ENCODE measurements at regions not wholly inside any gene's neighbourhood (a gene's known extent, or its start where the extent isn't known, plus 50 kb on each side); places are given as distances from the start of the nearest gene placed in this dataset.
"Not testable (repeated sequence)": the region's sequence is repeated elsewhere in the genome, so short reads cannot be mapped to it uniquely, and the experiment has no call there.

DNA sequence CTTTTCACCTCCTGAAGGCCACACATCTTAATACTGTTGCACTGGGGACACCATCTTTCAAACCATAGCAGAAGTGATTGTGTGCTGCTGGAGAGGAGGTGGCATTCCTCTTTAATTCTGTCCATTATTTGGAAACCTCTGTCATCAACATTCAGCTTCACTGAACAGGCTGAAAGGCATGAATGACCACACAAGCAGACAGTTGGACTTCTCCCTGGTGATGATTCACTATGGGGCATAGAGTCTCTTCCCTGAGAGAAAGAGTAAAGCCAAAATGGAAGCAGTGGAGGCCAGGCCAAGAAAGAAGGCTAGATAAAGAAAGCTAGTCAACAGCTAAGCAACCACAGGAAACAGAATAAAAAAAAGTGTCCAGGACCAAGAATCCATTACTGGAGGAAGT lies 113.1 kb upstream of the VSTM2A start:
- Histone ChIP-seq H3K9me3 (ENCODE audit: control insufficient read depth, low read length) (no peaks in the 10 kb centered on the region), H3K4me1 (ENCODE audit: control insufficient read depth, insufficient read depth, low read length) (no peaks in the 10 kb centered on the region), H3K36me3 (ENCODE audit: control insufficient read depth, insufficient read depth, low read length) (no peaks in the 10 kb centered on the region), H3K27me3 (ENCODE audit: control insufficient read depth, insufficient read depth, low read length, poor library complexity, severe bottlenecking) (no peaks in the 10 kb centered on the region), H3K27ac (ENCODE audit: insufficient read depth, low read depth, low read length, poor library complexity, severe bottlenecking) (no peak overlapping the region), H3K4me3 (ENCODE audit: insufficient read depth, low read depth, low read length) (no peak overlapping the region)

DNA sequence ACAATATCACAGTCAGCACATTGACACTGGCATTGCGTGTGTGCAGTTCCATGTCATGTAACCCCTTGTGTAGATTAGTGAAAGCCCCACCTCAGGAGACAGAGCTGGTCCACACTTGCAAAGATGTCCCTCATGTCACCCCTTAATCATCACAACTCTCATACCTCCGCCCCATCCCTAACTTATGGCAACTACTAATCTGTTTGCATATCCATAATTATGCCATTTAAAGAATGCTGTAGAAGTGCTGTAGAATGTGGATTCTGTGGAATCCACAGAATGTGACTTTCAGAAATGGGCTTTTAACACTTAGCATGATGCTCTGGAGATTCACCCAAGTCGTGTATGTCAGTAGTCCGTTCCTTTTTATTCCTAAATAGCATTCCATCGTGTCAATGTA lies 102.8 kb upstream of the VSTM2A start:
- Histone ChIP-seq H3K9me3 (ENCODE audit: control insufficient read depth, low read length) (no peaks in the 10 kb centered on the region), H3K27ac (ENCODE audit: insufficient read depth, low read depth, low read length, poor library complexity, severe bottlenecking) (no peak overlapping the region), H3K36me3 (ENCODE audit: control insufficient read depth, insufficient read depth, low read length) (no peaks in the 10 kb centered on the region), H3K4me3 (ENCODE audit: insufficient read depth, low read depth, low read length) (no peak overlapping the region), H3K4me1 (ENCODE audit: control insufficient read depth, insufficient read depth, low read length) (no peaks in the 10 kb centered on the region), H3K27me3 (ENCODE audit: control insufficient read depth, insufficient read depth, low read length, poor library complexity, severe bottlenecking) (no peaks in the 10 kb centered on the region)
- 97 to 98% methylated on average over 4 to 5 of the region's 5 CpGs for WGBS, 2 experiments

DNA sequence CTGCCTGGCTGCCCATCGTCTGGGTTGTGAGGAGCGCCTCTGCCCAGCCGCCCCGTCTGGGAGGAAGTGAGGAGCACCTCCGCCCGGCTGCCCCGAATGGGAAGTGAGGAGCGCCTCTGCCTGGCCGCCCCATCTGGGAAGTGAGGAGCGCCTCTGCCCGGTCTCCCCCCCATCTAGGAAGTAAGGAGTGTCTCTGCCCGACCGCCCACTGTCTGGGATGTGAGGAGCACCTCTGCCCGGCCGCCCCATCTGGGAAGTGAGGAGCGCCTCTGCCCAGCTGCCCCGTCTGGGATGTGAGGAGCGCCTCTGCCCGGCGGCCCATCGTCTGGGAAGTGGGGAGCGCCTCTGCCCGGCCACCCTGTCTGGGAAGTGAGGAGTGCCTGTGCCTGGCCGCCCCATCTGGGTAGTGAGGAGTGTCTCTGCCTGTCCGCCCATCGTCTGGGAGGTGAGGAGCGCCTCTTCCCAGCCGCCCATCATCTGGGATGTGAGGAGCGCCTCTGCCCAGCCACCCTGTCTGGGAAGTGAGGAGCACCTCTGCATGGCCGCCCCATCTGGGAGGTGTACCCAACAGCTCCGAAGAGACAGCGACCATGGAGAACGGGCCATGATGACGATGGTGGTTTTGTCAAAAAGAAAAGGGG lies 98.0 kb upstream of the VSTM2A start:
- not testable (repeated sequence) for H3K36me3 ChIP-seq (ENCODE audit: control insufficient read depth, insufficient read depth, low read length); H3K27ac ChIP-seq (ENCODE audit: insufficient read depth, low read depth, low read length, poor library complexity, severe bottlenecking); H3K9me3 ChIP-seq (ENCODE audit: control insufficient read depth, low read length); H3K4me3 ChIP-seq (ENCODE audit: insufficient read depth, low read depth, low read length); H3K27me3 ChIP-seq (ENCODE audit: control insufficient read depth, insufficient read depth, low read length, poor library complexity, severe bottlenecking); H3K4me1 ChIP-seq (ENCODE audit: control insufficient read depth, insufficient read depth, low read length)
- WGBS, 2 experiments, result 89 to 91% methylated on average over 34 of the region's 34 CpGs

DNA sequence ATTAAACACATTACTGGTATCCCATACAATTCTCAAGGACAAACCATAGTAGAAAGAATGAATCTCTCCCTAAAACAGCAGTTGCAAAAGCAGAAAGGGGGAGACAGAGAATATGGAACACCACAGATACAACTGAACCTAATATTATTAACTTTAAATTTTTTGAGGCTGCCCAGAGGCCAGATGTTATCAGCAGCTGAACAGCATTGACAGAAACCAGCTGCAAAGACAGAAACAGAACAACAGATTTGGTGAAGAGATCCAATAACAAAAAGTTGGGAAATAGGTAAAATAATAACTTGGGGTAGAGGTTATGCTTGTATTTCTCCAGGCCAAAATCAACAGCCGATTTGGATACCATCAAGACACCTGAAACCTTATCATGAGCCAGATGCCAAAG lies 89.0 kb upstream of the VSTM2A start:
- not testable (repeated sequence) for H3K27ac ChIP-seq (ENCODE audit: insufficient read depth, low read depth, low read length, poor library complexity, severe bottlenecking); H3K27me3 ChIP-seq (ENCODE audit: control insufficient read depth, insufficient read depth, low read length, poor library complexity, severe bottlenecking); H3K36me3 ChIP-seq (ENCODE audit: control insufficient read depth, insufficient read depth, low read length); H3K4me1 ChIP-seq (ENCODE audit: control insufficient read depth, insufficient read depth, low read length); H3K9me3 ChIP-seq (ENCODE audit: control insufficient read depth, low read length); H3K4me3 ChIP-seq (ENCODE audit: insufficient read depth, low read depth, low read length)
- 100% methylated on average over 1 of the region's 1 CpG for WGBS, 2 experiments

DNA sequence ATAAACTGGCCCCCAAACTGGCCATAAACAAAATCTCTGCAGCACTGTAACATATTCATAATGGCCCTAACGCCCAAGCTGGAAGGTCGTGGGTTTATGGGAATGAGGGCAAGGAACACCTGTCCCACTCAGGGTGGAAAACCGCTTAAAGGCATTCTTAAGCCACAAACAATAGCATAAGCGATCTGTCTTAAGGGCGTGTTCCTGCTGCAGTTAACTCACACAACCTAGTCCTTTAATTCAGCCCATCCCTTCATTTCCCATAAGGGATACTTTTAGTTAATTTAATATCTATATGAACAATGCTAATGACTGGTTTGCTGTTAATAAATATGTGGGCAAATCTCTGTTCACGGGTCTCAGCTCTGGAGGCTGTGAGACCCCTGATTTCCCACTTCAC lies 87.5 kb upstream of the VSTM2A start:
- H3K4me3 ChIP-seq (ENCODE audit: insufficient read depth, low read depth, low read length); H3K27me3 ChIP-seq (ENCODE audit: control insufficient read depth, insufficient read depth, low read length, poor library complexity, severe bottlenecking); H3K4me1 ChIP-seq (ENCODE audit: control insufficient read depth, insufficient read depth, low read length); H3K27ac ChIP-seq (ENCODE audit: insufficient read depth, low read depth, low read length, poor library complexity, severe bottlenecking); H3K9me3 ChIP-seq (ENCODE audit: control insufficient read depth, low read length); H3K36me3 ChIP-seq (ENCODE audit: control insufficient read depth, insufficient read depth, low read length): not testable (repeated sequence)
- 81 to 99% methylated on average over 5 to 6 of the region's 6 CpGs for WGBS, 2 experiments

DNA sequence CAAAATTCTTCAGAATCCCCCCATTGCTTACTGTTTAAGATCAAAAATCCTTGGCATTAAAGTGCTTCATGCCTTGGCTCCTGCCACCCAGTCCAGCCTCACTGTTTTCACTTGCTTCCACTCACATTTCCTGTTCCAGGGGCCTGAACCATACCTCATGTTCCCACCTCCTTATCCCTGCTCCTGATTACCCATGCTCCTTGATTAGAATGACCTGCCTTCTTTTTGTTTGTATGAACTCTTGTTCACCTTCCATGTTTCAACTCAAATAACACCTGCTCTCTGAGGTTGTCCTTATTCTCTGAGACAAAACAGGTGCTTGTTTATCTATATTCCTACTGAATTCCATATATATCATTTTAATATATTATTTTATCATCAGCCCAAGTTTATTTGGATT lies 77.1 kb upstream of the VSTM2A start:
- H3K36me3 ChIP-seq (ENCODE audit: control insufficient read depth, insufficient read depth, low read length), result no peaks in the 10 kb centered on the region
- no peaks in the 10 kb centered on the region for H3K27me3 ChIP-seq (ENCODE audit: control insufficient read depth, insufficient read depth, low read length, poor library complexity, severe bottlenecking)
- H3K27ac ChIP-seq (ENCODE audit: insufficient read depth, low read depth, low read length, poor library complexity, severe bottlenecking), result no peak overlapping the region
- H3K4me3 ChIP-seq (ENCODE audit: insufficient read depth, low read depth, low read length), result no peak overlapping the region
- H3K4me1 ChIP-seq (ENCODE audit: control insufficient read depth, insufficient read depth, low read length), result no peaks in the 10 kb centered on the region
- no peaks in the 10 kb centered on the region for H3K9me3 ChIP-seq (ENCODE audit: control insufficient read depth, low read length)

DNA sequence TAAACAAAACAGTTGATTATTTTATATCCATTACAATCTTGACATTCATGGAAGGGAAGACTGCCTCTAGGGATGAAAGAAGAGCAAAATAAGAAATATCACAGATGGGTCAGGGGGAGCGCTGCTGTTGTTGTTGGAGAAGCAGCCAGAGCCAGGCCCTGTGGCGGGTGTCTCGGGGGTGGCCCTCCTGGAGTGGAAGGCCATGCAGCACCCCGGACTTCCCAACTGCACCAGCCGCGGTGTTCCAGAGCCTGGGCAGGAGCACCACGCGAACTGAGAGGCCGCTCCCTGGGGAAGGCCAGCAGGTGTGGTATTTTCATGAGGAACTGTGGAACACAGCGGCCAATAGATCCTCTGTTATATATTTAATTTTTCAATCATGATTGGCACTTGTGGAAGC lies 72.4 kb upstream of the VSTM2A start:
- Histone ChIP-seq H3K27me3 (ENCODE audit: control insufficient read depth, insufficient read depth, low read length, poor library complexity, severe bottlenecking) (no peaks in the 10 kb centered on the region), H3K36me3 (ENCODE audit: control insufficient read depth, insufficient read depth, low read length) (no peaks in the 10 kb centered on the region), H3K9me3 (ENCODE audit: control insufficient read depth, low read length) (no peaks in the 10 kb centered on the region), H3K4me1 (ENCODE audit: control insufficient read depth, insufficient read depth, low read length) (no peaks in the 10 kb centered on the region), H3K27ac (ENCODE audit: insufficient read depth, low read depth, low read length, poor library complexity, severe bottlenecking) (no peak overlapping the region), H3K4me3 (ENCODE audit: insufficient read depth, low read depth, low read length) (no peak overlapping the region)
- 90 to 95% methylated on average over 9 to 10 of the region's 10 CpGs for WGBS, 2 experiments

DNA sequence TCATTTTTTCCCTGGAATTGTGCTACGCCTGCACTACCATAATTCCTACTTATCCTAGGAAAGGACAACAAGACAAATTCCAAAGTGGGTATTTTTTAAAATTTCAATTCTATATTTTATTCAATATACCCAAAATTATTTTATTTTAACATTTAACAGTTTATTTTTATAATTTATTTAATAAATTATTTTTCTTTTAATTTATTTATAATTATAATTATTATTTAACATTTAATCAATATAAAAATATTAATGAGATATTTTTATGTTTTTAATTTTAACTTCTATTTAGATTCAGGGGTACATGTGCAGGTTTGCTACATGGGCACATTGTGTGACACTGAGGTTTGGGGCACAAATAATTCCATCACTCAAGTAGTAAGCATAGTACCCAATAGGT lies 65.6 kb upstream of the VSTM2A start:
- Histone ChIP-seq H3K27me3 (ENCODE audit: control insufficient read depth, insufficient read depth, low read length, poor library complexity, severe bottlenecking) (no peaks in the 10 kb centered on the region), H3K9me3 (ENCODE audit: control insufficient read depth, low read length) (no peaks in the 10 kb centered on the region), H3K4me3 (ENCODE audit: insufficient read depth, low read depth, low read length) (no peak overlapping the region), H3K27ac (ENCODE audit: insufficient read depth, low read depth, low read length, poor library complexity, severe bottlenecking) (no peak overlapping the region), H3K4me1 (ENCODE audit: control insufficient read depth, insufficient read depth, low read length) (no peaks in the 10 kb centered on the region), H3K36me3 (ENCODE audit: control insufficient read depth, insufficient read depth, low read length) (no peaks in the 10 kb centered on the region)
- 91% methylated on average over 1 of the region's 1 CpG; no CpG with 5 or more reads in 1 of the 2 experiments for WGBS, 2 experiments

DNA sequence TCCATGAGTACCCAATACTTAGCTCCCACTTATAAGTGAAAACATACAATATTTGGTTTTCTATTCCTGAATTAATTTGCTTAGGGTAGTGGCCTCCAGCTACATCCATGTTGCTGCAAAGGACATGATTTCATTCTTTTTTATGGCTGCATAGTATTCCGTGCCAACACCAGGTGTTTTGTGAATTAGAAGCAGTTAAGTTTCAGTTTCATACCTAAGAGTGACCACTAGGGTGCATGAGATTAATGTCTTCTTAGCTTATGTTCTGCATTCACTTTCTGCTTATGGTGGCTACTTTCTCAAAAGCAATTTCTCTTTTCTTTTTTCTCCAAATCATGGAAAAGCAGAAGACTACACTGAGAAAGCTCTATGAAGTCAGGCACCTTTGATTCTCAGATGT lies 65.1 kb upstream of the VSTM2A start:
- H3K4me1 ChIP-seq (ENCODE audit: control insufficient read depth, insufficient read depth, low read length), result no peaks in the 10 kb centered on the region
- 88 to 100% methylated on average over 1 of the region's 1 CpG for WGBS, 2 experiments
- no peak overlapping the region for H3K4me3 ChIP-seq (ENCODE audit: insufficient read depth, low read depth, low read length)
- H3K27me3 ChIP-seq (ENCODE audit: control insufficient read depth, insufficient read depth, low read length, poor library complexity, severe bottlenecking), result no peaks in the 10 kb centered on the region
- no peak overlapping the region for H3K27ac ChIP-seq (ENCODE audit: insufficient read depth, low read depth, low read length, poor library complexity, severe bottlenecking)
- H3K9me3 ChIP-seq (ENCODE audit: control insufficient read depth, low read length), result no peaks in the 10 kb centered on the region
- no peaks in the 10 kb centered on the region for H3K36me3 ChIP-seq (ENCODE audit: control insufficient read depth, insufficient read depth, low read length)

DNA sequence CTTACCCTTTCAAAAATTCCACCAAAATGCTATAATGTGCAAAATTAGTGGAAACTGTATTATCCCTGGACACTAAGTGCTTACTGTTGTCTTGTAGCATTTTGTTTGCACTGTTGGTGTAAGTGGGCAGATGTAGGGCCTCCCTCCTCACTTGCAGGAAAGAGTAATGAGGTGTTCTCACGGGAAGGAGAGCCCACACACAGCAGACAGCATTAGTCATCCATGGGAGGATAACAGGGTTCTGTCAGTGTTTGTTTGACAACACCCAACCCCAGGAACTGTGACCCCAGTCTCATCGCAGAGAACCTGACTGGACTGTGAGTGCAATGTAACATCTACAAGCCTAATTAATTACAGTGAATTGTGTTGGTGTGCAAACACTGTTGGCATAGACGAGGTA lies 58.7 kb upstream of the VSTM2A start:
- H3K27ac ChIP-seq (ENCODE audit: insufficient read depth, low read depth, low read length, poor library complexity, severe bottlenecking), result no peak overlapping the region
- WGBS, 2 experiments, result 94 to 96% methylated on average over 3 of the region's 3 CpGs

DNA sequence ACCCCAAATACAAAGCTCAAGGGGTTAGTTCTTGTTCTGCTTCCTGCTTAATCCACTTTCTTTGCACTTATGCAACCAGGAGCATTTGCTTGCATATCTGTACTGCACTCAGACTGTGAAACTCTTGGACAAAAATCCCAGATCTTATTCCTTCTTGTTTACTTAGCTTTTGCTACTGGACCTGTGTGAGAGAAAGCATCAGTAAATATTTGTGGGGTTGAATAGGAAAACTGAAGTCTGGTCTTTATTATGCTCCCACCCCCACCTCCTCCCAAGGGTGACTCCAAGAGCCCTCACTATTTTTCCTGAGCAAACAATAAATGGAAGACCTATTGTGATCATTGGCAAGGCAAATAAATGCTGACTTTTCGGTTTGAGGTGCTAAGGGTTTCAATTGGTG lies 57.1 kb upstream of the VSTM2A start:
- H3K9me3 ChIP-seq (ENCODE audit: control insufficient read depth, low read length), result no peaks in the 10 kb centered on the region
- no peaks in the 10 kb centered on the region for H3K4me1 ChIP-seq (ENCODE audit: control insufficient read depth, insufficient read depth, low read length)
- no peak overlapping the region for H3K4me3 ChIP-seq (ENCODE audit: insufficient read depth, low read depth, low read length)
- 89 to 96% methylated on average over 1 of the region's 1 CpG for WGBS, 2 experiments
- H3K27ac ChIP-seq (ENCODE audit: insufficient read depth, low read depth, low read length, poor library complexity, severe bottlenecking), result no peak overlapping the region
- no peaks in the 10 kb centered on the region for H3K36me3 ChIP-seq (ENCODE audit: control insufficient read depth, insufficient read depth, low read length)
- no peaks in the 10 kb centered on the region for H3K27me3 ChIP-seq (ENCODE audit: control insufficient read depth, insufficient read depth, low read length, poor library complexity, severe bottlenecking)

More for the DNA sequence above, 58.7 kb upstream of the VSTM2A start:
- no peaks in the 10 kb centered on the region for H3K9me3 ChIP-seq (ENCODE audit: control insufficient read depth, low read length)
- H3K27me3 ChIP-seq (ENCODE audit: control insufficient read depth, insufficient read depth, low read length, poor library complexity, severe bottlenecking), result no peaks in the 10 kb centered on the region
- no peaks in the 10 kb centered on the region for H3K4me1 ChIP-seq (ENCODE audit: control insufficient read depth, insufficient read depth, low read length)
- H3K36me3 ChIP-seq (ENCODE audit: control insufficient read depth, insufficient read depth, low read length), result no peaks in the 10 kb centered on the region
- no peak overlapping the region for H3K4me3 ChIP-seq (ENCODE audit: insufficient read depth, low read depth, low read length)

Data from ectodermal cell (in vitro differentiated cells).